Loucy (cell line): ENCODE measurements at regions not wholly inside any gene's neighbourhood (a gene's known extent, or its start where the extent isn't known, plus 50 kb on each side); places are given as distances from the start of the nearest gene placed in this dataset.

Source experiments
- H2AFZ ChIP-seq: fragments of 200-600 bp; sonication (generic); 2 replicates; pipeline ENCODE4 v1.6.0; 2016; ENCODE audit warnings: antibody characterized with exemption, mild to moderate bottlenecking, low read length, moderate library complexity
- H3F3A ChIP-seq: fragments of 200-600 bp; 2 replicates; pipeline ENCODE4 v1.6.0; 2016; ENCODE audit warnings: antibody characterized with exemption, low read depth, mild to moderate bottlenecking
- H3K27me3 ChIP-seq: fragments of 200-600 bp; sonication (generic); 2 replicates; pipeline ENCODE4 v1.6.1; 2014; ENCODE audit warnings: low read length, mild to moderate bottlenecking; ENCODE audit not compliant: insufficient read depth, poor library complexity, severe bottlenecking
- H3K36me3 ChIP-seq: fragments of 200-600 bp; sonication (generic); 2 replicates; pipeline ENCODE4 v1.6.1; 2016; ENCODE audit warnings: low read length; ENCODE audit not compliant: insufficient read depth
- H3K4me1 ChIP-seq: fragments of 200-600 bp; sonication (generic); 2 replicates; pipeline ENCODE4 v1.5.1; 2014; ENCODE audit warnings: low read length, mild to moderate bottlenecking; ENCODE audit not compliant: insufficient read depth, poor library complexity, severe bottlenecking
- H3K4me2 ChIP-seq: fragments of 200-600 bp; sonication (generic); 2 replicates; pipeline ENCODE4 v1.6.0; 2014; ENCODE audit warnings: antibody characterized with exemption, low read length, low read depth, mild to moderate bottlenecking; ENCODE audit not compliant: poor library complexity, severe bottlenecking
- H3K4me3 ChIP-seq: fragments of 200-600 bp; sonication (generic); 2 replicates; pipeline ENCODE4 v1.5.1; 2014; ENCODE audit warnings: low read length, mild to moderate bottlenecking, mixed read lengths; ENCODE audit not compliant: poor library complexity, severe bottlenecking
- H3K79me2 ChIP-seq: fragments of 200-600 bp; sonication (generic); 2 replicates; pipeline ENCODE4 v1.6.1; 2014; ENCODE audit warnings: low read length; ENCODE audit not compliant: insufficient read depth
- H3K9ac ChIP-seq: fragments of 200-600 bp; sonication (generic); 2 replicates; pipeline ENCODE4 v1.6.0; 2014; ENCODE audit warnings: mild to moderate bottlenecking, low read depth, low read length, moderate library complexity; ENCODE audit not compliant: poor library complexity, severe bottlenecking
- H3K9me2 ChIP-seq: fragments of 200-600 bp; sonication (generic); replicated peaks from 2 replicates; pipeline ENCODE4 v1.6.1; 2016; ENCODE audit warnings: low read depth, low read length, mixed read lengths
- H3K9me3 ChIP-seq: fragments of 200-600 bp; sonication (generic); 2 replicates; pipeline ENCODE4 v1.6.1; 2014; ENCODE audit warnings: mild to moderate bottlenecking, antibody characterized with exemption, low read length, low read depth; ENCODE audit not compliant: insufficient read depth
- H4K20me1 ChIP-seq: fragments of 200-600 bp; sonication (generic); 2 replicates; pipeline ENCODE4 v1.6.0; 2014; ENCODE audit warnings: antibody characterized with exemption, low read length, mild to moderate bottlenecking; ENCODE audit not compliant: insufficient read depth, poor library complexity, severe bottlenecking
- EZH2phosphoT487 ChIP-seq: fragments of 200-600 bp; IDR thresholded peaks from 2 replicates; pipeline ENCODE4 v1.6.1; 2018; ENCODE audit warnings: antibody characterized with exemption, mild to moderate bottlenecking, moderate library complexity, borderline replicate concordance
- TF ChIP-seq, protein P1 (sequence below): fragments of 200-600 bp; sonication (generic); conservative IDR thresholded peaks from 2 replicates; pipeline ENCODE4 v1.5.1; 2014; ENCODE audit warnings: mild to moderate bottlenecking, antibody characterized with exemption, low read length

DNA sequence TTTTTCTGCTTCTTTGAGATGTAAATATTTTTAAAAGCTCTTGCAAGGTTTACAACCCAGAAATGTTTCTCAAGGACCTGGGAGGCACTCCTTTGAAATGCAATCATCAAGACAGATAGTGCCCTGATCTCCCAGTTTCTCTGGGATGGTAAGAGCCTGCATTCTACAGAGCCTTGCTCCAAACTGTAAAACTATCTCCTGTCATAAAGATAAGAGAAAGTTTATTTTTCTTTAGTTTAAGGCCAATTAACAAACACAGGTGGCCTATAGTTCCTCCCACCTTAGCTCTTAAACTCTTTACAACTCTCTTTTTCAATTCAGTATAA lies 1231.1 kb upstream of the NUDT12 start:
- TF ChIP-seq EZH2phosphoT487 = no peak
- TF ChIP-seq, protein P1, sequence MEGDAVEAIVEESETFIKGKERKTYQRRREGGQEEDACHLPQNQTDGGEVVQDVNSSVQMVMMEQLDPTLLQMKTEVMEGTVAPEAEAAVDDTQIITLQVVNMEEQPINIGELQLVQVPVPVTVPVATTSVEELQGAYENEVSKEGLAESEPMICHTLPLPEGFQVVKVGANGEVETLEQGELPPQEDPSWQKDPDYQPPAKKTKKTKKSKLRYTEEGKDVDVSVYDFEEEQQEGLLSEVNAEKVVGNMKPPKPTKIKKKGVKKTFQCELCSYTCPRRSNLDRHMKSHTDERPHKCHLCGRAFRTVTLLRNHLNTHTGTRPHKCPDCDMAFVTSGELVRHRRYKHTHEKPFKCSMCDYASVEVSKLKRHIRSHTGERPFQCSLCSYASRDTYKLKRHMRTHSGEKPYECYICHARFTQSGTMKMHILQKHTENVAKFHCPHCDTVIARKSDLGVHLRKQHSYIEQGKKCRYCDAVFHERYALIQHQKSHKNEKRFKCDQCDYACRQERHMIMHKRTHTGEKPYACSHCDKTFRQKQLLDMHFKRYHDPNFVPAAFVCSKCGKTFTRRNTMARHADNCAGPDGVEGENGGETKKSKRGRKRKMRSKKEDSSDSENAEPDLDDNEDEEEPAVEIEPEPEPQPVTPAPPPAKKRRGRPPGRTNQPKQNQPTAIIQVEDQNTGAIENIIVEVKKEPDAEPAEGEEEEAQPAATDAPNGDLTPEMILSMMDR = no peak
- no peaks in the 10 kb centered on the region for H3K79me2 ChIP-seq
- no peaks in the 10 kb centered on the region for H3K27me3 ChIP-seq

DNA sequence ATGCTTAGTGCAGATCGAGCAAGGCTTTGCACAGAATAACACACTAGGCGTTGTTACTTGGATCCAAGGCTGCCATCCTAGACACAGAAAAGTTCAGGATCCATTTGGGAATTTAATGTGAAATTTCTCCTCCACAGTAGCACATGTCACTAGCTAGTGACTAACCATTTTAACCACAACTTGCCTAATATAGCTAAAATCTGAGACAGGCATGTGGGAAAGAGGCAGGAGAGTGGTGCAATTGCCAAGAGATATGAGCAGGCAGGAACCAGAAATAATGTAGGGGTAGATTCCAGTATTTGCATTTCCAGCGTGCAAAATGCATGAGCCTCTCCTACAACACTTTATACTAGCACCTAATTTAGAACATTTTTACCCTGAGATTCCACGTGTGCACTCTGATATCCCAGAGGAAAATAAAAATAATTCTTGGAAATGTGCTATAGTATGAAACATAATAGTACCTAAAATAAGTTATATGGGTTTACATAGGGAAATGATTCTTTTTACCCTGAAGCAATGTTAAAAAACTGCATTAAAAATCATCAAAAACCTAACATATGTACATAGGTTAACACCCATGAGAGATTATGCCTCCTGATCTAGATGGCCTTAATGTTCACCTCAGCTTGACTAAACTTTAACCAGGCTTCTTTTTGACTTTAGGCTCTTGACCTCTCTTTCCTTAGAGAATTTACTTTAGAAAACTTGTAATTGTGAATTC lies 1230.6 kb upstream of the NUDT12 start:
- Histone ChIP-seq H3K9me2 (no peaks in the 10 kb centered on the region), H3K4me2 (no peak overlapping the region), H3K9me3 (no peaks in the 10 kb centered on the region), H3K4me1 (no peaks in the 10 kb centered on the region), H3K4me3 (no peak overlapping the region), H3F3A (no peaks in the 10 kb centered on the region), H4K20me1 (no peaks in the 10 kb centered on the region), H3K36me3 (no peaks in the 10 kb centered on the region), H3K79me2 (no peaks in the 10 kb centered on the region), H3K27me3 (no peaks in the 10 kb centered on the region), H3K9ac (no peak overlapping the region), H2AFZ (no peak overlapping the region)
- TF ChIP-seq EZH2phosphoT487 = no peak
- TF ChIP-seq, protein P1 = no peak

More for the DNA sequence above, 1231.1 kb upstream of the NUDT12 start:
- Histone ChIP-seq H3K4me1 (no peaks in the 10 kb centered on the region), H3K4me3 (no peak overlapping the region), H3K36me3 (no peaks in the 10 kb centered on the region), H3K9ac (no peak overlapping the region), H3K9me3 (no peaks in the 10 kb centered on the region), H3K9me2 (no peaks in the 10 kb centered on the region), H3K4me2 (no peak overlapping the region), H4K20me1 (no peaks in the 10 kb centered on the region), H3F3A (no peaks in the 10 kb centered on the region), H2AFZ (no peak overlapping the region)

DNA sequence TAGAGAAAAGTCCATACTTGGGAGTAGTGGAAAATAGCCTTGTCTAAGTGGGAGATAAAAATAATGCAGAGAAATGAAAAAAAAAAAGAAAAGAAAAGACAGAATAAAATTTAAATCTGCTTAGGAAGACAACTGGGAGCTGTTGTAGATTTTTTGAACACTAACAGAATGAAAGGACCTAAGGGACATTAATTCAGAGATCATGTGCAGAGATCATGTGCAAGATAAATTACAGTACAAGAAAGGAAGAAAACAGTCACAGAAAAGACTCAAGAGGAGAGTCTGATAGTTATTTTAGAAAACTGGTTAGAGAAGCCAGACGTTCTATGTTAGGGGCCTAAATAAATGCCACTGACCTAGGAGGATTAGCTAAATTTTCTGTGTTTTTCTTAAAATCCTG lies 1226.8 kb upstream of the NUDT12 start:
- no peak overlapping the region for H3K4me2 ChIP-seq
- no peaks in the 10 kb centered on the region for H3K9me3 ChIP-seq
- no peak overlapping the region for H3K9ac ChIP-seq
- H3K4me1 ChIP-seq = no peaks in the 10 kb centered on the region
- H2AFZ ChIP-seq = no peak overlapping the region
- TF ChIP-seq EZH2phosphoT487 = no peak
- TF ChIP-seq, protein P1 = no peak
- no peak overlapping the region for H3K4me3 ChIP-seq
- H3K9me2 ChIP-seq = no peaks in the 10 kb centered on the region
- H3K36me3 ChIP-seq = no peaks in the 10 kb centered on the region
- no peaks in the 10 kb centered on the region for H3F3A ChIP-seq
- no peaks in the 10 kb centered on the region for H3K27me3 ChIP-seq
- H4K20me1 ChIP-seq = no peaks in the 10 kb centered on the region
- H3K79me2 ChIP-seq = no peaks in the 10 kb centered on the region
